ENCODE measurements at regions not wholly inside any gene's neighbourhood (a gene's known extent, or its start where the extent isn't known, plus 50 kb on each side); places are given as distances from the start of the nearest gene placed in this dataset.

- no peak overlapping the region for H3K4me3 ChIP-seq (ENCODE audit: low read depth, poor library complexity, severe bottlenecking)
- WGBS, 2 donors: 33 to 38% methylated on average over 1 of the region's 1 CpG
- intact Hi-C loops (cut with DNase I; ENCODE audit: low total_unique reads): no loop called here
- TF ChIP-seq, protein P1, sequence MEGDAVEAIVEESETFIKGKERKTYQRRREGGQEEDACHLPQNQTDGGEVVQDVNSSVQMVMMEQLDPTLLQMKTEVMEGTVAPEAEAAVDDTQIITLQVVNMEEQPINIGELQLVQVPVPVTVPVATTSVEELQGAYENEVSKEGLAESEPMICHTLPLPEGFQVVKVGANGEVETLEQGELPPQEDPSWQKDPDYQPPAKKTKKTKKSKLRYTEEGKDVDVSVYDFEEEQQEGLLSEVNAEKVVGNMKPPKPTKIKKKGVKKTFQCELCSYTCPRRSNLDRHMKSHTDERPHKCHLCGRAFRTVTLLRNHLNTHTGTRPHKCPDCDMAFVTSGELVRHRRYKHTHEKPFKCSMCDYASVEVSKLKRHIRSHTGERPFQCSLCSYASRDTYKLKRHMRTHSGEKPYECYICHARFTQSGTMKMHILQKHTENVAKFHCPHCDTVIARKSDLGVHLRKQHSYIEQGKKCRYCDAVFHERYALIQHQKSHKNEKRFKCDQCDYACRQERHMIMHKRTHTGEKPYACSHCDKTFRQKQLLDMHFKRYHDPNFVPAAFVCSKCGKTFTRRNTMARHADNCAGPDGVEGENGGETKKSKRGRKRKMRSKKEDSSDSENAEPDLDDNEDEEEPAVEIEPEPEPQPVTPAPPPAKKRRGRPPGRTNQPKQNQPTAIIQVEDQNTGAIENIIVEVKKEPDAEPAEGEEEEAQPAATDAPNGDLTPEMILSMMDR (IDR thresholded peaks at IDR 0.05): no peak
- TF ChIP-seq POLR2A (IDR thresholded peaks at IDR 0.05): no peak
- no peak for DNase-seq (ENCODE audit: low spot score in 2 of 2)
These were observed 911.7 kb upstream of the NDST4 start for GRCh38 chr4:116024954-116025708.

DNA sequence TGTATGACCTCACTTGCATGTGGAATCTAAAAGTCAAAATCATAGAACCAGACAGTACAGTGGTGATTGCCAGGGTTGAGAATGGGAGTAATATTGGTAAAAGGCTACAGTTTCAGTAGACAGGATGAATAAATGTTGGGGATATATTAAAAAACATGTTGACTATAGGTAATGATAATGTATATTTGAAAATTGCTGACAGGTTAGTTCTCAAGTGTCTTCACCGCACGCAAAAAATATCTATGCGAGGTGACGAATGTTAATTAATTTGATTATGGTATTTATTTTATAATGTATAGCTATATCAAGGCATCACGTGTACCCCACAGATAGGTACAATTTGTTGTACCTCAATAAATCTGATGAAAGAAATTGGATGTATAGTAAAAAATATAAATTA lies 909.6 kb upstream of the NDST4 start:
- intact Hi-C loops (cut with DNase I; ENCODE audit: low total_unique reads): no loop called here
- WGBS, 2 donors: 76 to 93% methylated on average over 5 of the region's 5 CpGs
- TF ChIP-seq, protein P1 (IDR thresholded peaks at IDR 0.05): no peak
- TF ChIP-seq POLR2A (IDR thresholded peaks at IDR 0.05): no peak

GRCh38 chr4:116020141-116020722 lies 906.8 kb upstream of the NDST4 start:
- no peak overlapping the region for H3K4me3 ChIP-seq (ENCODE audit: low read depth, poor library complexity, severe bottlenecking)
- WGBS, 2 donors: 79% methylated on average over 4 of the region's 4 CpGs
- intact Hi-C loops (cut with DNase I; ENCODE audit: low total_unique reads): no loop called here
- no peak for DNase-seq (ENCODE audit: low spot score in 2 of 2)
- TF ChIP-seq, protein P1 (IDR thresholded peaks at IDR 0.05): no peak
- TF ChIP-seq POLR2A (IDR thresholded peaks at IDR 0.05): no peak

More for the DNA sequence above, 909.6 kb upstream of the NDST4 start:
- no peak for DNase-seq (ENCODE audit: low spot score in 2 of 2)
- no peak overlapping the region for H3K4me3 ChIP-seq (ENCODE audit: low read depth, poor library complexity, severe bottlenecking)

DNA sequence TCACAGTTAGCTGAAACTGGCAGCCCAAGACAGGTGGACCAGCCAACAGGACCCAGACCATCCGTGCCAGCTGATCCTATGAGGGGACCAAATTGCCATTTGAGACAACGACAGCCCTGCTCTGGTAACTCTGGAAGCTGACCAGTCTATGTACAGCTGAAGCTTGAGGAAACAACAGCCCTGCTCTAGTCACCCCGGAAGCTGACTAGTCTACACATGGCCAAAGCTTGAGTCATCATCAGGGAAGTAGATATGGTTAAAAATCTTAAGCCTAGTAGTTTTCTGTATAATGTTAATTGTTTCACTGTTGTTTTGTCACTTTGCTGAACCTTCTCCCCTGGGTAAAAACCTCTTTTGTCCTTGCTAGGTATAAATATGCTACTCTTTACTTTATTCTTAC lies 905.4 kb upstream of the NDST4 start:
- intact Hi-C loops (cut with DNase I; ENCODE audit: low total_unique reads): no loop called here

GRCh38 chr4:116016201-116016600 lies 902.8 kb upstream of the NDST4 start:
- DNase-seq (ENCODE audit: low spot score in 2 of 2): no peak
- TF ChIP-seq, protein P1 (IDR thresholded peaks at IDR 0.05): no peak
- no peak for TF ChIP-seq POLR2A (IDR thresholded peaks at IDR 0.05)
- WGBS, 2 donors: 48 to 59% methylated on average over 3 of the region's 3 CpGs
- intact Hi-C loops (cut with DNase I; ENCODE audit: low total_unique reads): no loop called here
- no peak overlapping the region for H3K4me3 ChIP-seq (ENCODE audit: low read depth, poor library complexity, severe bottlenecking)

More for the DNA sequence above, 905.4 kb upstream of the NDST4 start:
- TF ChIP-seq POLR2A (IDR thresholded peaks at IDR 0.05): no peak
- TF ChIP-seq, protein P1 (IDR thresholded peaks at IDR 0.05): no peak
- 78 to 90% methylated on average over 3 of the region's 3 CpGs for WGBS, 2 donors
- no peak for DNase-seq (ENCODE audit: low spot score in 2 of 2)
- no peak overlapping the region for H3K4me3 ChIP-seq (ENCODE audit: low read depth, poor library complexity, severe bottlenecking)

All from lower leg skin (tissue), 4 donors.